ENCODE measurements at regions not wholly inside any gene's neighbourhood (a gene's known extent, or its start where the extent isn't known, plus 50 kb on each side); places are given as distances from the start of the nearest gene placed in this dataset.

GRCh38 chr20:22678678-22679077 lies 94.3 kb upstream of the FOXA2 start:
- intact Hi-C loops (cut with micrococcal nuclease; ENCODE audit: unreplicated experiment) = no loop called here
- Histone ChIP-seq H3K4me1 (ENCODE audit: insufficient read depth, low read length) (peaks cover 20% of the 10 kb centered on the region), H3K9me3 (ENCODE audit: low read length) (peaks cover 7% of the 10 kb centered on the region), H3K79me2 (ENCODE audit: insufficient read depth, low read length) (no peaks in the 10 kb centered on the region), H3K9ac (ENCODE audit: insufficient read depth, low read depth, low read length) (no peak overlapping the region), H3K4me3 (replicated peaks in 1 of 3; ENCODE audit: insufficient read depth in 1 of 3, low read depth in 2 of 3, low read length in 3 of 3) (no peak overlapping the region), H4K20me1 (ENCODE audit: insufficient read depth, low read length) (no peaks in the 10 kb centered on the region), H3K27ac (ENCODE audit: extremely low read length, insufficient read depth, low read length) (no peak overlapping the region), H2AFZ (ENCODE audit: low read length) (no peak overlapping the region), H3K36me3 (replicated peaks in 1 of 2; ENCODE audit: control insufficient read depth in 1 of 2, insufficient read depth in 2 of 2, low read length in 2 of 2) (no peaks in the 10 kb centered on the region), H3K27me3 (ENCODE audit: control insufficient read depth in 1 of 2, insufficient read depth in 2 of 2, low read length in 2 of 2) (peaks cover 2 to 6% of the 10 kb centered on the region in 2 experiments; a peak in 2 of 5 replicates), H3K4me2 (ENCODE audit: low read depth, low read length) (no peak overlapping the region)
- POLR2A ChIA-PET = no interaction called here
- ATAC-seq = no peak
- WGBS (ENCODE audit: low lambda C conversion rate) = 68% methylated on average over 2 of the region's 2 CpGs
- CTCF ChIA-PET (ENCODE audit: low intra/inter-chr PET ratio, low total read pairs) = no interaction called here
- no TSS peak for BruUV-seq (replicated peaks)
- no peak for DNase-seq (ENCODE audit: low spot score)
- TF ChIP-seq ZNF12 (CRISPR knock-in tag; IDR thresholded peaks at IDR 0.05) (peak; percentile 92), RBAK (CRISPR knock-in tag; IDR thresholded peaks at IDR 0.05) (peak; percentile 98), HOXD1 (CRISPR knock-in tag; IDR thresholded peaks at IDR 0.05) (no peak)
- FAIRE-seq = no peak
- in situ Hi-C loops (cut with HindIII; ENCODE audit: extremely low pct_ligation_motif_present, low pct_unique_long_range_greater_than_20kb) = no loop called here

- Histone ChIP-seq H3K9ac (ENCODE audit: insufficient read depth, low read depth, low read length) (no peak overlapping the region), H2AFZ (ENCODE audit: low read length) (no peak overlapping the region), H3K27me3 (ENCODE audit: control insufficient read depth in 1 of 2, insufficient read depth in 2 of 2, low read length in 2 of 2) (peaks cover 2 to 3% of the 10 kb centered on the region in 2 experiments; a peak in 2 of 5 replicates), H3K27ac (ENCODE audit: extremely low read length, insufficient read depth, low read length) (no peak overlapping the region), H3K4me3 (replicated peaks in 1 of 3; ENCODE audit: insufficient read depth in 1 of 3, low read depth in 2 of 3, low read length in 3 of 3) (no peak overlapping the region), H3K79me2 (ENCODE audit: insufficient read depth, low read length) (no peaks in the 10 kb centered on the region), H3K4me2 (ENCODE audit: low read depth, low read length) (no peak overlapping the region), H3K4me1 (ENCODE audit: insufficient read depth, low read length) (peaks cover 20% of the 10 kb centered on the region), H4K20me1 (ENCODE audit: insufficient read depth, low read length) (no peaks in the 10 kb centered on the region), H3K9me3 (ENCODE audit: low read length) (peaks cover 7% of the 10 kb centered on the region), H3K36me3 (replicated peaks in 1 of 2; ENCODE audit: control insufficient read depth in 1 of 2, insufficient read depth in 2 of 2, low read length in 2 of 2) (no peaks in the 10 kb centered on the region)
- in situ Hi-C loops (cut with HindIII; ENCODE audit: extremely low pct_ligation_motif_present, low pct_unique_long_range_greater_than_20kb) (no loop called here), intact Hi-C loops (cut with micrococcal nuclease; ENCODE audit: unreplicated experiment) (no loop called here)
- ATAC-seq (no peak), DNase-seq (ENCODE audit: low spot score) (no peak), FAIRE-seq (no peak)
- BruUV-seq (replicated peaks) = no TSS peak
- ChIA-PET CTCF (ENCODE audit: low intra/inter-chr PET ratio, low total read pairs) (interaction anchor here (7.5 kb wide), 1 partner anchor 343 kb away, joined by 231 read pairs; no protein-coding TSS in a partner anchor), POLR2A (no interaction called here)
- TF ChIP-seq ZBTB8A (CRISPR knock-in tag; IDR thresholded peaks at IDR 0.05; ENCODE audit: borderline replicate concordance, low read depth) = no peak
- TF ChIP-seq ZNF7 (CRISPR knock-in tag; IDR thresholded peaks at IDR 0.05) = peak; percentile 19; the same call in 1 of the 2 replicates
- TF ChIP-seq ZSCAN31 (CRISPR knock-in tag; IDR thresholded peaks at IDR 0.05; ENCODE audit: low read depth) = no peak
- 0 out of 2 replicates have a peak, but pooled peaks have one; percentile 19 for TF ChIP-seq TCF12 (IDR thresholded peaks at IDR 0.05)
- TF ChIP-seq TCF12 (CRISPR knock-in tag; IDR thresholded peaks at IDR 0.05) = no peak
- TF ChIP-seq MNT (IDR thresholded peaks at IDR 0.05) = peak; percentile 99
- WGBS (ENCODE audit: low lambda C conversion rate) = 47% methylated on average over 4 of the region's 4 CpGs
Observed at GRCh38 chr20:22679197-22679596, 94.8 kb upstream of the FOXA2 start.

Measured in HepG2 (cell line).